ENCODE measurements at regions not wholly inside any gene's neighbourhood (a gene's known extent, or its start where the extent isn't known, plus 50 kb on each side); places are given as distances from the start of the nearest gene placed in this dataset.

- no peak for TF ChIP-seq KDM4A (IDR thresholded peaks at IDR 0.05; ENCODE audit: low read depth, low read length, severe bottlenecking)
Observed at GRCh38 chrX:144566592-144566991, 680.7 kb upstream of the SPANXN1 start (continued).

- no peaks in the 10 kb centered on the region for H3K27me3 ChIP-seq (replicated peaks in 1 of 4; ENCODE audit: control insufficient read depth in 3 of 4, extremely low read depth in 1 of 4, insufficient read depth in 3 of 4, low read length in 3 of 4)
- no peak overlapping the region for H3K23ac ChIP-seq (ENCODE audit: insufficient read length)
- no peak overlapping the region for H3K56ac ChIP-seq (replicated peaks; ENCODE audit: insufficient read length, low read depth, low read length)
- no peaks in the 10 kb centered on the region for H3K4me1 ChIP-seq (replicated peaks in 1 of 4; ENCODE audit: control insufficient read depth in 3 of 4, insufficient read depth in 4 of 4, low read length in 3 of 4)
- H2AK5ac ChIP-seq (ENCODE audit: low read depth, low read length) = no peak overlapping the region
- no peak overlapping the region for H2AFZ ChIP-seq (ENCODE audit: low read length)
- no peak overlapping the region for H4K91ac ChIP-seq (replicated peaks; ENCODE audit: insufficient read length, low read length)
- H2BK20ac ChIP-seq (ENCODE audit: low read length) = no peak overlapping the region
- no peak for FAIRE-seq
- ChIA-PET CTCF (ENCODE audit: partially characterized antibody) (no interaction called here), POLR2A (ENCODE audit: partially characterized antibody) (no interaction called here)
- WGBS, 2 experiments (ENCODE audit: extremely low coverage in 1 of 2, insufficient coverage in 1 of 2, insufficient read length in 1 of 2, insufficient replicate concordance in 2 of 2, low coverage in 1 of 2, low lambda C conversion rate in 2 of 2, missing lambda C conversion rate in 1 of 2) = no CpG with 5 or more reads among the region's 1 CpG
- no peaks in the 10 kb centered on the region for H3K79me1 ChIP-seq (ENCODE audit: low read depth, low read length)
- H2BK12ac ChIP-seq (ENCODE audit: low read depth, low read length) = no peak overlapping the region
- no peak overlapping the region for H3K14ac ChIP-seq (ENCODE audit: insufficient read length)
- no peaks in the 10 kb centered on the region for H4K20me1 ChIP-seq (replicated peaks in 1 of 2; ENCODE audit: control insufficient read depth in 1 of 2, insufficient read depth in 2 of 2, low read length in 2 of 2)
- H3K27ac ChIP-seq (ENCODE audit: low read depth, low read length) = no peak overlapping the region
- H3K4me2 ChIP-seq (ENCODE audit: insufficient read depth in 1 of 2, low read depth in 2 of 2, low read length in 2 of 2) = no peak overlapping the region
- H3K18ac ChIP-seq (ENCODE audit: extremely low read depth, low read length) = no peak overlapping the region
- no peak overlapping the region for H2BK15ac ChIP-seq (ENCODE audit: low read length)
- H3K36me3 ChIP-seq (ENCODE audit: control insufficient read depth in 2 of 4, insufficient read depth in 4 of 4, low read length in 3 of 4) = no peaks in the 10 kb centered on the region
- no peak overlapping the region for H3K4ac ChIP-seq (replicated peaks; ENCODE audit: insufficient read length, low read depth, low read length)
- no peak overlapping the region for H2BK120ac ChIP-seq (replicated peaks; ENCODE audit: low read depth, low read length)
- H3K4me3 ChIP-seq (ENCODE audit: extremely low read depth in 1 of 4, insufficient read depth in 2 of 4, low read depth in 3 of 4, low read length in 4 of 4) = no peak overlapping the region
- no peak for DNase-seq (ENCODE audit: low read depth in 1 of 2, low spot score in 2 of 2)
- no peaks in the 10 kb centered on the region for H3K79me2 ChIP-seq (ENCODE audit: control insufficient read depth in 1 of 2, insufficient read depth in 2 of 2, low read length in 2 of 2)
- no peaks in the 10 kb centered on the region for H3K9me3 ChIP-seq (ENCODE audit: insufficient read depth in 2 of 2, low read depth in 1 of 2, low read length in 1 of 2)
- H2BK5ac ChIP-seq (ENCODE audit: low read depth, low read length) = no peak overlapping the region
- H3K9ac ChIP-seq (replicated peaks in 1 of 4; ENCODE audit: extremely low read depth in 1 of 4, low read depth in 3 of 4, low read length in 3 of 4) = no peak overlapping the region
- H4K8ac ChIP-seq (ENCODE audit: extremely low read depth, insufficient read depth, low read length) = no peak overlapping the region
- no peaks in the 10 kb centered on the region for H3K23me2 ChIP-seq (ENCODE audit: low read depth, low read length)
- H4K5ac ChIP-seq (ENCODE audit: insufficient read length, low read depth, low read length) = no peak overlapping the region
- TF ChIP-seq NANOG (IDR thresholded peaks at IDR 0.05; ENCODE audit: insufficient read depth, low read depth, low read length, poor library complexity, severe bottlenecking) (no peak), RBBP5 (IDR thresholded peaks at IDR 0.05; ENCODE audit: borderline replicate concordance, low read depth, low read length) (no peak), ATF3 (IDR thresholded peaks at IDR 0.05; ENCODE audit: insufficient read depth, low read depth, low read length) (no peak), KDM4A (IDR thresholded peaks at IDR 0.05; ENCODE audit: low read depth, low read length, severe bottlenecking) (no peak), SP2 (IDR thresholded peaks at IDR 0.05; ENCODE audit: low read length) (no peak), ZNF274 (IDR thresholded peaks at IDR 0.05; ENCODE audit: borderline replicate concordance, extremely low read depth, low read length) (no peak), JUND (IDR thresholded peaks at IDR 0.05; ENCODE audit: low read length) (no peak), SIX5 (IDR thresholded peaks at IDR 0.05; ENCODE audit: low read depth, low read length) (no peak), ASH2L (IDR thresholded peaks at IDR 0.05; ENCODE audit: low read length) (no peak), NRF1 (IDR thresholded peaks at IDR 0.05; ENCODE audit: low read depth, low read length) (no peak), ATF2 (IDR thresholded peaks at IDR 0.05; ENCODE audit: low read length) (no peak)
Observed at GRCh38 chrX:144586756-144587155, 660.5 kb upstream of the SPANXN1 start.

All from H1 (cell line).